GM13976 (cell line): ENCODE measurements at regions not wholly inside any gene's neighbourhood (a gene's known extent, or its start where the extent isn't known, plus 50 kb on each side); places are given as distances from the start of the nearest gene placed in this dataset.

Experiments
- DNase-seq: peaks from one replicate; pipeline ENCODE4 v3.0.0; 2012; ENCODE audit warnings: low spot score
- CTCF ChIP-seq: IDR thresholded peaks from 2 replicates; pipeline ENCODE4 v1.5.1; 2012; ENCODE audit warnings: borderline replicate concordance, mild to moderate bottlenecking; ENCODE audit not compliant: insufficient read depth; ENCODE audit errors: extremely low read depth, missing control alignments, control extremely low read depth
- in situ Hi-C: fragments of 300-500 bp; cut with MboI; formaldehyde crosslinking; loops from one replicate; pipeline ENCODE4 v1.12.0; 2022; ENCODE audit warnings: low sequenced_read_pairs, mixed read lengths, inconsistent platforms; ENCODE audit not compliant: unreplicated experiment

- in situ Hi-C loops, result no loop called here
- TF ChIP-seq CTCF, result no peak
- DNase-seq, result no peak
Measured at GRCh38 chr7:18241543-18242231, 214.0 kb upstream of the PRPS1L1 start.

- TF ChIP-seq CTCF, result no peak
- no peak for DNase-seq
Measured at GRCh38 chr7:18243731-18244130, 216.1 kb upstream of the PRPS1L1 start.

GRCh38 chr7:18250133-18250532 is 222.5 kb upstream of the PRPS1L1 start:
- no peak for DNase-seq
- TF ChIP-seq CTCF, result no peak
- in situ Hi-C loops, result no loop called here

More at GRCh38 chr7:18243731-18244130, 216.1 kb upstream of the PRPS1L1 start:
- in situ Hi-C loops, result no loop called here

GRCh38 chr7:18257711-18258110 is 230.1 kb upstream of the PRPS1L1 start:
- TF ChIP-seq CTCF, result no peak
- in situ Hi-C loops, result no loop called here
- DNase-seq, result no peak

GRCh38 chr7:18262058-18262457 is 233.5 kb upstream of the HDAC9 start:
- in situ Hi-C loops, result no loop called here
- no peak for TF ChIP-seq CTCF
- DNase-seq, result no peak

- in situ Hi-C loops, result no loop called here
- no peak for TF ChIP-seq CTCF
- no peak for DNase-seq
Measured at GRCh38 chr7:18265611-18266281, 229.8 kb upstream of the HDAC9 start.
